ENCODE measurements at regions not wholly inside any gene's neighbourhood (a gene's known extent, or its start where the extent isn't known, plus 50 kb on each side); places are given as distances from the start of the nearest gene placed in this dataset.

DNA sequence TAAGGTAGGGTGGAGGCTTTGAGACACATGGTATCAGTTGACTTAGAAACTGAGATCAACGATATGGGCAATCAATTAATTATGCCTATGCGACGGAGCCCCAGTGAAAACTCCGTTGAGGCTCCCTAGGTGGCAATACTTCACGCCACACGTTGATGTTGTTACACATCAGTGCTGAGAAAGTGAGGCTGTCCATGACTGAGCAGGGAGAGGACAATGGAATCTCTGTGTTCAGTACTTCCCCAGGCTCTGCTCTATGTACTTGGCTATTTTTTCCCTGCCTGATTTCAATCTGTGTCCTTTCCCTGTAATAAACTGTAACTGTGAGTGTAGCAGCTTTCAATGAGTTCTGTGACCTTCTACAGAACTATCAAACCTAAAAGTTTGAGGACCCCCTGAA is 211.7 kb downstream of the SNCAIP start:
- H3K9ac ChIP-seq (ENCODE audit: extremely low read depth, insufficient read length, low read length): no peak overlapping the region
- H3K4ac ChIP-seq (ENCODE audit: low read depth, low read length): no peak overlapping the region
- H3K27ac ChIP-seq (ENCODE audit: insufficient read length, low read depth, low read length): no peak overlapping the region
- no peaks in the 10 kb centered on the region; a peak in 1 of 7 replicates for H3K36me3 Mint-ChIP-seq (ENCODE audit: insufficient read depth in 1 of 3, low read depth in 3 of 3)
- no peaks in the 10 kb centered on the region for H3K23me2 ChIP-seq (ENCODE audit: insufficient read length, low read depth, low read length, poor library complexity, severe bottlenecking)
- no peak overlapping the region for H3K56ac ChIP-seq (ENCODE audit: insufficient read length, low read depth, low read length)
- H3K27ac Mint-ChIP-seq: no peak overlapping the region
- H3K9me3 Mint-ChIP-seq: no peaks in the 10 kb centered on the region
- H3K14ac ChIP-seq (ENCODE audit: insufficient read depth, low read length): no peak overlapping the region
- no peak overlapping the region for H2BK120ac ChIP-seq (ENCODE audit: low read depth, low read length, poor library complexity, severe bottlenecking)
- no peaks in the 10 kb centered on the region for H3K27me3 Mint-ChIP-seq (ENCODE audit: low read depth)
- no peak overlapping the region for H2BK15ac ChIP-seq (ENCODE audit: low read depth, low read length)
- H3K9me3 ChIP-seq (ENCODE audit: control insufficient read depth, low read depth, low read length): no peaks in the 10 kb centered on the region
- no peak overlapping the region for H2BK20ac ChIP-seq (ENCODE audit: low read depth, low read length, poor library complexity, severe bottlenecking)
- no peaks in the 10 kb centered on the region for H3K79me1 ChIP-seq (ENCODE audit: insufficient read depth, low read depth, low read length, poor library complexity, severe bottlenecking)
- WGBS (ENCODE audit: extremely low coverage, insufficient read length, low lambda C conversion rate): no CpG with 5 or more reads among the region's 6 CpGs
- H4K20me1 ChIP-seq (ENCODE audit: control insufficient read depth, insufficient read depth, insufficient read length): no peaks in the 10 kb centered on the region
- H3K4me1 Mint-ChIP-seq: peaks cover 0 to 4% of the 10 kb centered on the region in 2 experiments; a peak in 1 of 4 replicates
- H2AK5ac ChIP-seq (ENCODE audit: insufficient read length, low read length): no peak overlapping the region
- no peaks in the 10 kb centered on the region for H3K79me2 ChIP-seq (ENCODE audit: insufficient read depth, low read length)
- H3K23ac ChIP-seq (ENCODE audit: insufficient read length, low read depth, low read length): no peak overlapping the region
- no peak overlapping the region for H2BK5ac ChIP-seq (ENCODE audit: insufficient read length, low read length)
- H3T11ph ChIP-seq (ENCODE audit: low read length): no peak overlapping the region
- no peak overlapping the region for H2AFZ ChIP-seq (ENCODE audit: low read length)
- no peak overlapping the region for H4K8ac ChIP-seq (replicated peaks; ENCODE audit: insufficient read length, low read depth, low read length)
- no peak overlapping the region for H4K91ac ChIP-seq (ENCODE audit: insufficient read length, low read depth, low read length)
- no peaks in the 10 kb centered on the region for H3K27me3 ChIP-seq (ENCODE audit: insufficient read depth, low read length)
- no peaks in the 10 kb centered on the region; the same call in 1 of the 2 replicates for H3K4me1 ChIP-seq (ENCODE audit: insufficient read depth, low read length)
- DNase-seq: no peak
- TF ChIP-seq, protein P1, sequence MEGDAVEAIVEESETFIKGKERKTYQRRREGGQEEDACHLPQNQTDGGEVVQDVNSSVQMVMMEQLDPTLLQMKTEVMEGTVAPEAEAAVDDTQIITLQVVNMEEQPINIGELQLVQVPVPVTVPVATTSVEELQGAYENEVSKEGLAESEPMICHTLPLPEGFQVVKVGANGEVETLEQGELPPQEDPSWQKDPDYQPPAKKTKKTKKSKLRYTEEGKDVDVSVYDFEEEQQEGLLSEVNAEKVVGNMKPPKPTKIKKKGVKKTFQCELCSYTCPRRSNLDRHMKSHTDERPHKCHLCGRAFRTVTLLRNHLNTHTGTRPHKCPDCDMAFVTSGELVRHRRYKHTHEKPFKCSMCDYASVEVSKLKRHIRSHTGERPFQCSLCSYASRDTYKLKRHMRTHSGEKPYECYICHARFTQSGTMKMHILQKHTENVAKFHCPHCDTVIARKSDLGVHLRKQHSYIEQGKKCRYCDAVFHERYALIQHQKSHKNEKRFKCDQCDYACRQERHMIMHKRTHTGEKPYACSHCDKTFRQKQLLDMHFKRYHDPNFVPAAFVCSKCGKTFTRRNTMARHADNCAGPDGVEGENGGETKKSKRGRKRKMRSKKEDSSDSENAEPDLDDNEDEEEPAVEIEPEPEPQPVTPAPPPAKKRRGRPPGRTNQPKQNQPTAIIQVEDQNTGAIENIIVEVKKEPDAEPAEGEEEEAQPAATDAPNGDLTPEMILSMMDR (conservative IDR thresholded peaks at IDR 0.05): no peak
- no peak overlapping the region for H4K5ac ChIP-seq (ENCODE audit: insufficient read length, low read depth, low read length)
- no peak overlapping the region for H2BK12ac ChIP-seq (ENCODE audit: insufficient read length, low read depth, low read length)
- no peak overlapping the region for H3K18ac ChIP-seq (ENCODE audit: insufficient read length, low read depth, low read length)
- no peak overlapping the region for H3K4me2 ChIP-seq (ENCODE audit: insufficient read depth, insufficient read length, low read length)
- H3K4me3 Mint-ChIP-seq: no peak overlapping the region

Measured in H9 (cell line).